H1 (cell line): ENCODE measurements at regions not wholly inside any gene's neighbourhood (a gene's known extent, or its start where the extent isn't known, plus 50 kb on each side); places are given as distances from the start of the nearest gene placed in this dataset.

ENCODE experiments used
- CTCF ChIP-seq, 3 experiments: IDR thresholded peaks; 1 replicate in 2 of 3; 2 replicates in 1 of 3; pipeline versions ENCODE4 v1.5.1 to v1.6.1; 2011; ENCODE audit warnings: low read length in 3 of 3, mild to moderate bottlenecking in 3 of 3, inconsistent platforms in 2 of 3, low read depth in 1 of 3, moderate library complexity in 1 of 3; ENCODE audit not compliant: insufficient read depth in 1 of 3; ENCODE audit errors: control extremely low read depth in 1 of 3
- ZNF274 ChIP-seq: IDR thresholded peaks from 2 replicates; pipeline ENCODE4 v1.7.0; 2012; ENCODE audit warnings: low read length, borderline replicate concordance; ENCODE audit errors: extremely low read depth

DNA sequence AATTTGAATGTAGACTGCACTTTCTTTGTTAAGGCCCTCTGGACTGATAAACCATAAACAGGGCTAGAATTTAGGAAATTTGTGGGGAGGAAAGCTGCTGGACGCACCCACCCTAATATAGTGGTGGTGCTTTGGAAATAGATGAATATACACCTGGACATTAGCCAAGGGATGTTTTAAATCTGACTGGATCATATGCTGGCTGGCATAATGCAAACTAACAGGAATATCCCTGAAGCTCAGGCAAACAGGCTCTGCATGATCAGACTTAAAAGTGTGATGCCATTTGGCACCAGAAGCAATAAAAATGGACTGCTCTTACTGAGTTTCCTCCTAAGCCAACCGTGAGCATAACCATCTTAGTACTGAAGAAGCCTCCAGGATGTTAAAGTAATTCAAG lies 465.8 kb upstream of the ROBO1 start:
- TF ChIP-seq ZNF274 (no peak), CTCF (IDR thresholded peaks at IDR 0.05; ENCODE audit: control extremely low read depth in 1 of 3, insufficient read depth in 1 of 3, low read depth in 1 of 3, low read length in 3 of 3) (no peak)
